ENCODE measurements at regions not wholly inside any gene's neighbourhood (a gene's known extent, or its start where the extent isn't known, plus 50 kb on each side); places are given as distances from the start of the nearest gene placed in this dataset.
"Not testable (repeated sequence)": the region's sequence is repeated elsewhere in the genome, so short reads cannot be mapped to it uniquely, and the experiment has no call there.

DNA sequence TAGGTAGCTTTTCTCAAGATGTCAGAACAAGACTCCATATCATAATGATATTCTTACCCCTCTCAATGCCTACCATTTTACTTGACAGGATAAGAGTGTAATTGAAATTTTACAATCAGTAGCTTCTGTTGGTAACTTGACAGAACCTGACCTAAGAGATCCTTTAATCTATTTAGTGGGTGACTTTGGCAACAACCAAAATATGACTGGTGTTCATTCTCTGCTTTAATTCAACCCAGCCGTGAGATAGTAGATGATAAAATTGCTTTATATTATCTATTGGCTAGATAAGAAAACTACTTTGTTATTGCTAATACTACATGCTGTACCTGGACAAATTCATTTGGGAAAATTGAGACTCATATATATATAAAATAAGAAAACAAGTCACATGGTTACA, 770.2 kb upstream of the NXPH2 start:
- no peak for DNase-seq

DNA sequence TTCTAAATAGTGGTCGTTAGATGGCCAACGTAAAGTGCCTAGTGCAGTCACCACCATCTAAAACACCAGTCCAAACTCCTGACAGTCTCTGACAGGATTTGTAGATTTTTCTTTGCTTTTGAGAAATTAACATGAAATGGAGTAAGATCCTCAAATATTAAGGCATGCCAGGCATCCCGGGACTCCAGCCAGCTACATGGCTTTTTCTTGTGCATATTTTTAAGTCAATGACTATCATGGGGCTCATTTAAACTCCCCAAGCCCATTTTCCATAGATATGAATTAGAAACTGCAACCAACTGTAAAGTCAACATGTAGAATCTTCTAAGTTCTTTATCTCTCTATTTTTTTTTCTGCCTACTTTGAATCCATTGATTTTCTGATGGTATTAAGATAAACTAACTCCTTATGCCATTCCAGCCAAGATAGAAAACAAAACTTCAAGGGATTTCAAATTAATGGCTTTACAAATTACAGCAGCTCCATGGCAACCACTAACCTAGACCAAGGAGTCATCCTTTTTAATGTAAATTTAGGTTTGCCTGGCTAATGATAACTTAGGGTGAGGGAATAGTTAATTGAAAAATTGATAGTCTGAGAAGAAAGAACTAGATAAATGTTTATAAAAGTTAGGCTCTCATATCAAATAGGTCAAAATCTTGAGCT, 764.1 kb upstream of the NXPH2 start:
- DNase-seq, result no peak

DNA sequence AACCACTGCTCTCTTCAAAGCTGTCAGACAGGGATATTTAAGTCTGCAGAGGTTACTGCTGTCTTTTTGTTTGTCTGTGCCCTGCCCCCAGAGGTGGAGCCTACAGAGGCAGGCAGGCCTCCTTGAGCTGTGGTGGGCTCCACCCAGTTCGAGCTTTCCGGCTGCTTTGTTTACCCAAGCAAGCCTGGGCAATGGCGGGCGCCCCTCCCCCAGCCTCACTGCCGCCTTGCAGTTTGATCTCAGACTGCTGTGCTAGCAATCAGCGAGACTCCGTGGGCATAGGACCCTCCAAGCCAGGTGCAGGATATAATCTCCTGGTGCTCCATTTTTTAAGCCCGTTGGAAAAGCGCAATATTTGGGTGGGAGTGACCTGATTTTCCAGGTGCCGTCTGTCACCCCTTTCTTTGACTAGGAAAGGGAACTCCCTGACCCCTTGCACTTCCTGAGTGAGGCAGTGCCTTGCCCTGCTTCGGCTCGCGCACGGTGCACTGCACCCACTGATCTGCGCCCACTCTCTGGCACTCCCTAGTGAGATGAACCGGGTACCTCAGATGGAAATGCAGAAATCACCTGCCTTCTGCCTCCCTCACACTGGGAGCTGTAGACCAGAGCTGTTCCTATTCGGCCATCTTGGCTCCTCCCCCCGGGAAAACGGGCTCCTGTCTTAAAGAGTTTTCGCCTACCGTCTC, 758.3 kb upstream of the NXPH2 start:
- not testable (repeated sequence) for DNase-seq

DNA sequence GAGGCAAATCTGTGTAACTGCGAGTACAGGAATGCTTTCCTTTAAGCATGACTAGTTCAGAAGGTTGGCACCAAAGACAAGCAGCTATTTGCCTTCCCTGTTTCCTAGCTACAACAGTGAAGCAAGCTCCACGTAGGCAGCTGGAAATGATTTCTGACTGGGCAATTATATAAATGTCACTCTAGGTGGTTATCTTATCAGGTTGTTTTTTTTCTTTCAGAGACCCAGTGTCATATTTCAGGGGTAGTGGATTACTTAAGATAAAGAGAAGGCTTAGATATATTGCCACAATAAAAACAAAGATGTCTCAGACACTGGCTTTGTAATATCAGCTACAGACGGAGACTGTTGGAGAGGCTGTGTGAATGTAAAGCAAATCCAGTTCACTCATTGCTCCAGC, 748.9 kb upstream of the NXPH2 start:
- peak; percentile 43 for DNase-seq

DNA sequence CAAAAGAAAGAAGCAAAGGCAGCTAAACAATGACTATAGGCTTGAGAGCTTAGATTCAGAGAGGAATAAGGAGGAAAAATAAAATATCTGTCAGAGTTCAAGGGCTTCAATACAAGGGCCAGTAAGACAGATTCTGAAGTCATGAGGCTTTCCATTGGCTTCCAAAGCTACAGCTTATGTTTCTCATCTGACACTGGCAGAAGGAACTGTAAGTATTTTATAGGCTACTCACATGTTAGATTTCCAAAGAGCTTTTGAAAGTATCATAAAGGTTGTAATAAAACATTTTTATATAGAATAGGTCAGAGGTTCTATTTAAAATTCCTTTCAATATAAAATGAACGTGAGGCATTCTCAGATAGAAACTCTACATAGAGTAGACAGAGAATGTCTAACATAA, 746.6 kb upstream of the NXPH2 start:
- no peak for DNase-seq

DNA sequence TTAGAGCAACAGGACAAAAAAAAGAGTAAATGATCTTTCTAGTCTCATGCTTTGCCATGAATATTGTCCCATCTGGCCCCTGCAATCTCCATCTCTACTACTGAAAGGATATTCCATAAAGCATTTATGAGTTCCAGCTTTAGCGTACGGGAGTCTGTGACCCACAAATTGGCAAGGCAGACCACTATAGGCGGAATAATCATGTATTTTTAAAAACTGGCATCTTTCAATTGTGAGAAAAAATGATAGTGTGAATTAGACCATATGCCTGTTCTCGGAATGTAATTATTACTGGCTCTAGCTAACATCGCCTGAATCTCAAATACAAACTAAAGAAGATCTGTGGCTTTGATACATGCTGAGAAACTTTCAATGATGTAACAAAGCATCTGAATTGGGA, 738.1 kb upstream of the NXPH2 start:
- no peak for DNase-seq

DNA sequence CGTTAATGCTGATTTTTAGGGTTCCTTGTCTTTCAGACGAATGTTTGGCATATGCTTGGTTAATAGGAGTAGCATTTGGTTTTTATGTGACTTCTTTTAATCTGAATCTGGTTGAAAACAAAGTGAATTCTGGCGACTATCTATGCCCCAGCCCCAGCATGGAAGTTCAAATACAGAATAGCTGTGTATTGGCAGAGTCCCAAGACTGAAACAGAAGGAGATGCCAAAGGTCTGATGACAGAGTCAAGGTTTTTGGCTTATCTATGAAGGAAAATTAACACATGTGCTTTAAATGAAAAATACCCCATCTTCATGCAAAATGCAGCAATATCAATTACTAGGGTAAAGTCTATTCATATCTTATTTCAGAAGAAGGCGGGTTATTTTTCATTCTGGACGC, 734.8 kb upstream of the NXPH2 start:
- DNase-seq, result no peak

DNA sequence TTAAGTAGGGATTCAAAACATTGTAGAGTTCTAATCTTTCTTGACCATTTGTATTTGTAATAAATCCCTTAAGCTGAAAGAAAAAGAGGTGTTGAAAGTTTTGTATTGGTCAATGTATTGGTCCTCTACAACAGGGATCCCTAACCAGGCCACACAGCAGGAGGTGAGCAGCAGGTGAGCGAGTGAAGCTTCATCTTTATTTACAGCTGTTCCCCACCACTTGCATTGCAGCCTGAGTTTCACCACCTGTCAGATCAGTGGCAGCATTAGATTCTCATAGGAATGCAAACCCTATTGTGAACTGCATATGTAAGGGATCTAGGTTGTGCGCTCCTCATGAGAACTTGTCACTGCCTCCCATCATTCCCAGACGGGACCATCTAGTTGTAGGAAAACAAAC, 715.7 kb upstream of the NXPH2 start:
- DNase-seq, result no peak

DNA sequence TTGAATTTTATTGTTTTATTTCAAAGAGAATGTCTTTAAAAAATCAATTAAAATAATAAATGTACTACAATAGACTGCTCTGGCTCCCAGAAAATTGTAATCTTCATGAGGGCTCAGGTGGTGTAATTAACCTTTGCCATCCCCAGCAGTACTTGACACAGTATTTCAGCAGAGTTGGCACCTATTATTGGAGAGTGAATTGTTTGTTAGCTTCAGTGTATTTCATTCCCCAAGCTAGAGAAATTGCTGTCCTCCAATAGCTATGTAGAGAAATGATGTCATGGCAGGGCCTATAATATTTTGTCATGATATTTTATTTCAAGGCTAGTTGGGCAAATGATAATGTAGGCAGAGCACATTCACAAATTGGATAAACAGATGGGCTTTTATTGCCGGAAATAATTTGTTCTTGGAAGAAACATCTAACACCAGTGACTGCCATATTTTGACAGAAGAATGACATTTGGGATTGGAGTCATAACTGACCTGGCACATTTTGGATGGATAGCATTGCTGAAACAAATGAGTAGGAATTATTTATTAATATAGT, 712.0 kb upstream of the NXPH2 start:
- no peak for DNase-seq

DNA sequence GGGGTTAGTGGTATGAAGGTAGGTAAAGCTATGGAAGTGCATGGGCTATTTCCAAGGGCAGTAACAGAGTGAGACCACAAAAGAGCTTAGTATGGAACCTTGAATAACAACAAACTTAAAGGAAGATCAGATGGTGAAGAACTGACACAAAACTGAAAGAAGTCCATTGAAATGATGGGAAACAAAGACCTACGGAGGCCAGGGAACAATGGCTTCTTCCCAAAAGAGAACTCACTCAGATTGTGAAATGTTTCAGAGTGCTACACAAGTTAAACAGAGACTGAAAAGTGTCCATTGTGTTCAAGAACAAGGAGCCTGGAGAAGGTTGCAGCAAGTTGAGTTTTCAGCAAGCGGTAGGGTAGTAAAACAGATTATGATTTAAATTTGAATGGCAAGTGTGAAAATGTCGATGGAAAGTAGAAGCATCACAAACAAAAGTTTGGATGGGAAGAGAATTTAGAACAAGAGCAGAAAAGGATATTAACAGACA, 700.0 kb upstream of the NXPH2 start:
- no peak for DNase-seq

DNA sequence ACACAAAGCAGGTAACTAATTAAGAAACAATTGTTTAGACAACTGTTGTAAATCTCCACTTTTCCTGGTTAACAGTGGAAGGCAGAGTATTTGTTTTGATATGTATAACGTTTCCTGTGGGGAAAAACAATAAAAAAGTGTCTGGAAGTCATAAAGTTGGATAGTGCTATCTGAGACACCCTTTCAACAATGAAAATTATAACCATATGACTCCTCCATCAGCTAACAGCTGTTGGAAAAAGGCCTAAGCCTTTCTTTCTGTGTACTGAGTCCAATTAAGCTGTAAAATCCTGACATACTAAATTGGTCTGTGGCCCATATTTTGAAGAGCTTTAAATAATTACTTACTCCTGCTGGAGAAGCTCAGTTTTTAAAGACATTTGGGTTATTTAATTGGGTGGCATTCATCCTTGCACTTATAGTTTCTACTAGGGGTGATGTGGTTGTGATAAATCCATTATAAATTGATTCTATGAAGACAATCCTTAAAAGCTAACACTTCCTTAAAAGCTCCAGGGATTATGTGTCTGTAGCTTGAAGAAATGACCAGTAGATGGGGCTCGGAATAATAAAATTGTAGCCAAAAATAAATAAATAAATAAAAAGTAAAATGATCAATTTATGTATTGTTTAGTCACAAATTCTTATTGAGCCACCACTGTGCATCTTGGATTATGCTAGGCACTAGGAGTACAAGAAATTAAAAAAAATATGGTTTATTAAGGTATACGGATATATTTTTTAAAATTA, 698.1 kb upstream of the NXPH2 start:
- peak; percentile 25 for DNase-seq

DNA sequence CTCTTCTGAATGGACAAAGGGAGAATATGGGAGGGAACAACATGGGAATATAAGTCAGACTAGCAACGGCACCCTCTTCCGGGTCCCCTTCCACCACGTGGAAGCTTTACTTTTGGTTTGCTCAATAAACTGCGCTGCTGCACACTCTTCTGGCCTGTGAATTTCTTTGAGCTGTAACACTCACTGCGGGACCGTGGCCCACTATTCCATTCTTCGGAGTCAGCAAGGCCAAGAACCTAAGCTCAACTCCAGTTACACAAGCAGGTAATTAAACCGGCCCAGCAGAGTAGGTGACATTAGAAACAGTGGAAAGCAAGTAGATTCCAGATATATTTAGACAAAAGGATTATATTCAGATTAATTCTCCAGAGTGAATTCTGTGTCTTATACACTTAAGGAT, 697.4 kb upstream of the NXPH2 start:
- DNase-seq, result no peak

DNA sequence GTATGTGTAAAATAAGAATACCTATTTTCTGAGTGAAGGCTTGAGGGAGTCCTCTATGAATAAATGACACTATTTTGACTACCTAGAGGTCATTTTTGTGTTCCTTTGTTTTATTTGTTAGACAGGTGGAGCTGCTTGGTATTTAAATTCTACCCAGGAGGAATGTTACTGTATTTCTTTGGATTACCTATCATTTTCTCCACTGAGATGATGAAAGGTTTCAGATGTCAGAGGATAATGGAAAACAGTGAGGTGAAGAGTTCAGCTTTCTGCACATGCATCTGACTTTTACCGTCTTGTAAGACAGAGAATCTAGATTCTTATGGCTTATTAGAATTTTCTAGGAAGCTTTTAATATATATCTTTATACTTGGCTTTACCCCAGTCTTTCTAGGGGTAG, 689.8 kb upstream of the NXPH2 start:
- DNase-seq, result no peak

DNA sequence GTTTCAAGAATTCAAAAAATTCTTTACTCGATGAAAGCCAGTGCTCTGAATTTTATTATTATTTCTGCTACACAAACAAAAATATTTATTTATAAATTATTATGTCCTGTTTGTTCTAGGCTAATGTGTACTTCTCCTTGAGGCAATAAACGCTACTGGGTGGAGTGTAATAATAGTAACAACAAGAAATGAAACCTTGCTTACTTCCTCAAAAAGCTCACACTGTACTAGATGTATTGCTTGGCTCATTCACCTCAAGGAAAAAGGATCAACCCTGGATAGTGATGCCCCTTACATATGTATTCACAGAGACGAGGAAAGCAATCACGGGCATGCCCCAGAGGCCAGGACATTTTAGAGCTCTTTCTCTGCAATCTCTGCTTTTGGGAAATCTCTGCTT, 685.6 kb upstream of the NXPH2 start:
- no peak for DNase-seq

DNA sequence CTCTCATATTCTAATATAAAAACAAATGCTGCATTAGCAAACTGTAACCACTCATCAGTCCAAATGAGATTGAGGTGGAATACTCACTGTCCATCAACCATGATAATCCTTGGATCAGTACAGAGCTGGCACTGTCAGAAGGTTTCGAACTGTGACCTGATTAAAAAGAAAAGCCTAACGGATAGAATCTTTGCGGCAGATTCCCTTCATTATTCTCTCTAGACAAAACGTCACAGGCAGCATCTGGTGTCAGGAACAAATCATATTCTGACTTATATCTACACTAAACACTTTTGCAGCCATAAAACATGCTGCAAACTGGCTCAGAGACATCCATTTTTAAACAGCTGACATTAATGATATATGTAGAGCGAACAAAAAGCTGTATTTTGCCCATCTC, 677.7 kb upstream of the NXPH2 start:
- no peak for DNase-seq

DNA sequence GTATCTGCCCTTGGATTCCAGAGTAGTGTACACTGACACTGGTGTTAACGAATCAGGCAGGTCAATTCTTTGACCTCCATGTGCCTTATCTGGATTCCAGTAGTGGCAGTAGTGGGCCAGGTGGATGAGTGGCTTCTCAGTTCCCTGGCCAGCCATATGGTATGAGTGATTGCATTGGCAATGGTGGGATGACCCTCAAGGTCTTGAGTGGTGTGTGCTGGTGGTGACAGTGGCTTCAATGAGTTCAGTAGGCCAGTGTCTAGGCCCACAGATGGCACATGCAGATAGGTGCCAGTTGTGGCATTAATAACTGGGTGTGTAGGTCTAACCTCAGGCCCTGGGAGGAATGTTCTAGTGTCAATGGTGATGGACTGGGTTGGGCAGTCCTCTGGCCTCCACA, 674.1 kb upstream of the NXPH2 start:
- DNase-seq, result no peak

DNA sequence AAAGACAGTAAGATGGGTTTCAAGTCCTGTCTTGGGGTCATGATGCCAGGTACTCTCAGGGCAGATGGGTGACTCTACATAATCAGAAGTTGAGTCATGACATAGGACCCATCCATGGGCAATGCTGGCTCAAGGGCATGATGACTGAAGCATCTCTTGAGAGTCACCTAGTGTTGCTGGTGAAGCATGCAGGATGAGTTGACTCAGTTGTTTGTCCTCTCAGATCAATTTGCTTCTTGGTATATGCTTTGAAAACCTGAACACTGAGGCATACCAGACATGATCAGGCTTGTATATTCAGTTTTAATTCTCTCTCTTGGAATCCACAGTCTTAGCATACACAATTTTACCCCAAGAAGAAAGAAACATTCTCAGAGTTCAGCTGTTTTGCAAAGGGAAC, 658.9 kb upstream of the NXPH2 start:
- no peak for DNase-seq

DNA sequence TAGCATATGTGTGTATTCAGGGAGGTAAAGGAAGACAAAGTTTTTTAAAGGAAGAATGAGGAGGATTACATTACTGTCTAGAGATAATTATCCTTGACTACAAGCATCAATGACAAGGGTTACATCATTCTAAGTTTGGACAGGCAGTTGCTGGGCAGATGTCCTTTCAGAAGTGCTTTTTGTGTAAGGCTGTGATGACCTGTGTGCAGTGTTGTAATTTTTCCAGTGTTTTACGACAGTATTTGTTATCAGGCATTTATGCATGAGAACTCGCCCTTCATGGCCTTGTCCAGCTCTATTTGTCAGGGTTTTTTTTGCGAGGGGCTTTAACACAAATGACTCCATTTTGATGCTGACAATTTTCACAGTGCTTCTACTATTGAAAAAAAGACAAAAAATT, 658.3 kb upstream of the NXPH2 start:
- DNase-seq, result no peak

DNA sequence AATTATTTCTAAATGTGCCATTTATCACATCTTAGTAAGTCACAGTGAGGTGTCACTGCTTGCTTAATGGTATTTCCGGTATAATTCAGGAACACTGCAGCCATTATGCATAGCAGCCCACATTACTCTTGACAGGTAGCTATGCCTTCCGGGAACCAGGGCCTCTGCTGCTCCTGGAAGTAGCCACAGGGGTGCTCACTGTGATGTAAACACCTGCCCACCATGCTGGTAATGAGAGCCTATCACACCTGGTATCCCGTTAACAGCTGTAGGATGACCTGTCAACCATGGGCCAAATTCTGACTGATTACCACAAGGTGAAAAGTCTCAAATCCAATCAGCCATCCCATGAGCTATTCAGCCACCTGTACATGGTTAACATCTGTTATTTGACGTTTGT, 647.0 kb upstream of the NXPH2 start:
- DNase-seq, result no peak

DNA sequence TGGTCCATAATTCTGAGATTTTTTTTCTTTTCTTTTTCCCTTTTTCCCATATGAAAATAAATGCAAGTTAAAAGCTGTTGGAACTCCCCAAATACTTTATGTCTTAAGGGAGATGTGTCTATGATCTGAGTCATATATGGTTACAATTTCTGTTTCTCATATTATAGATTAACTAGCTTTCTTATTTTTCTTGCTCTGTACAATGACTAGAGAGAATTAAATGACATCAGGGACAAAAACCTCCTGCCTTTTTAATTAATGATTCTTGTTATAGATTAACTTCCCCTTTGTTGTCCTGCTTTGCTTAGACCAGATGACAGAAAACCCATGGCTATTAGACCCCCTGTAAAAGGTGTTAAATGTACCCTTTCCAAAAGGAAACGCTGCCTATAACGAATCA, 643.9 kb upstream of the NXPH2 start:
- no peak for DNase-seq

DNA sequence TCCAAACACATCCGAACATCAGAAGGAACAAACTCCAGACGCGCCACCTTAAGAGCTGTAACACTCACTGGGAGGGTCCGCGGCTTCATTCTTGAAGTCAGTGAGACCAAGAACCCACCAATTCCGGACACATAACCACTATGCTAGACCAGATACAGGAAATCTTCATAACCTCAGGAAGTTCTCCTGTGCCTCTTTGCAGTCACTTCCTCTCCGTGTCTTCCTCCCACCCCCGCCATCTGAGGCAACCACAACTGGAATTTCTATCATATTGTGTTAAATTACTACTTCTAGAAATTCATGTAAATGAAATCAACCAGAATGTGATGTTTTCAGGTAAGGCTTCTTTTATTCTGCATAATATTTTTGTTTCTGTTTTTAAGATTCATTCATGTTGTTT, 631.0 kb upstream of the NXPH2 start:
- DNase-seq, result no peak

DNA sequence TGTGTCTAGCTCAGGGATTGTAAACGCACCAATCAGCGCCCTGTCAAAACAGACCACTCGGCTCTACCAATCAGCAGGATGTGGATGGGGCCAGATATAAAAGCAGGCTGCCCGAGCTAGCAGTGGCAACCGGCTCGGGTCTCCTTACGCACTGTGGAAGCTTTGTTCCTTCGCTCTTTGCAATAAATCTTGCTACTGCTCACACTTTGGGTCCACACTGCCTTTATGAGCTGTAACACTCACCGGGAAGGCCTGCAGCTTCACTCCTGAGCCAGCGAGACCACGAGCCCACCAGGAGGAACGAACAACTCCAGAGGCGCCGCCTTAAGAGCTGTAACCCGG, 630.6 kb upstream of the NXPH2 start:
- DNase-seq, result not testable (repeated sequence)

DNA sequence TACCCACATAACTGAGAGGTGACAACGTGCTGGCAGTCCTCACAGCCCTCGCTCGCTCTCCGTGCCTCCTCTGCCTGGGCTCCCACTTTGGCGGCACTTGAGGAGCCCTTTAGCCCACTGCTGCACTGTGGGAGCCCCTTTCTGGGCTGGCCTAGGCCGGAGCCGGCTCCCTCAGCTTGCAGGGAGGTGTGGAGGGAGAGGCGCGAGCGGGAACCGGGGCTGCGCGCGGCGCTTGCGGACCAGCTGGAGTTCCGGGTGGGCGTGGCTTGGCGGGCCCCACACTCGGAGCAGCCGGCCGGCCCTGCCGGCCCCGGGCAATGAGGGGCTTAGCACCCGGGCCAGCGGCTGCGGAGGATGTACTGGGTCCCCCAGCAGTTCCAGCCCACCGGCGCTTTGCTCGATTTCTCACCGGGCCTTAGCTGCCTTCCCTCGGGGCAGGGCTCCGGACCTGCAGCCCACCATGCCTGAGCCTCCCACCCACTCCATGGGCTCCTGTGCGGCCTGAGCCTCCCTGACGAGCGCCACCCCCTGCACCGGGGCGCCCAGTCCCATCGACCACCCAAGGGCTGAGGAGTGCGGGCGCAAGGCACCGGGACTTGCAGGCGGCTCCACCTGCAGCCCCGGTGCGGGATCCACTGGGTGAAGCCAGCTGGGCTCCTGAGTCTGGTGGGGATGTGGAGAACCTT, 630.1 kb upstream of the NXPH2 start:
- not testable (repeated sequence) for DNase-seq

All from left kidney (tissue), 1 donor.